ENCODE measurements at regions not wholly inside any gene's neighbourhood (a gene's known extent, or its start where the extent isn't known, plus 50 kb on each side); places are given as distances from the start of the nearest gene placed in this dataset.

DNA sequence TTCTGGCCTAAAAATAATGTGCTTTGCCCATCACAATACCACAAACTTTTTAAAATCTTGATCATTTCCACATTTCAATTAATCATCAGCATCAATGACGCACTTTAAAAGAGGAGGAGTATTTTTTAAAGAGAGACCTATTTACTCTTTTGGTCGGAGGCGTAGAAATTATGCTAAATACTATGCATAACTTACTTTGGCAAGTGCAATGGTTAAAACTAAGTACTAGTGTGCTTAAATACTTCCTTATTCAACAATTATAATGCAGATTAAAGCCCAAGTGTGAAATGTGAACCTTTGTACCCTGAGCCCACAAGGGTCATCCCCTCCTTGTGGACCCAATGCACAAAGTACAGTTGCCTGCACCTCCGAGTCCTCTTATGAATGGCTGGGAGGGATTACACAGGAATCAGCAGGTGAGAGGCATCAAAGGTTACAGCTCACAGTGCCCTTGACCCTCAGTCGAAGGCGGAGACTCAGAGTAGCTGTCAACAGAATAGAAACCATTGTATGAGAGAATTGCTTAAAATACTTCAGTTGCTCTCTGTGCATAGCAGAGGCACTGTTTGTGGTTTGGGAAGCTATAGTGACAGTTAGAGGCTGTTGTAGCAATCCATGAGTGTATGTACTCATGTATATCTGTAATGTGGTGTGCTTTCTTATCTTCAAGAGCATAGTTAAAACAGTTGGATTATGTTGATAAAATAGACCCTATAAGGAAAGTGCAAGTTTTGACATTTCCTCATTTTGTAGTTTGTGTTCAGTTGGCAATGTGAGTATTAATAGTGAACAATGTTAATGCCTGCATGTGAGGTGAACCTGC is 151.7 kb upstream of the ITGA4 start:
- intact Hi-C loops (cut with DNase I; ENCODE audit: low total_unique reads), result no loop called here
- Histone ChIP-seq H3K4me3 (no peak overlapping the region), H3K9me3 (no peaks in the 10 kb centered on the region), H3K36me3 (no peaks in the 10 kb centered on the region), H3K27me3 (no peaks in the 10 kb centered on the region), H3K27ac (no peak overlapping the region), H3K4me1 (no peaks in the 10 kb centered on the region)
- DNase-seq, result no peak
- TF ChIP-seq CTCF (IDR thresholded peaks at IDR 0.05), result no peak

DNA sequence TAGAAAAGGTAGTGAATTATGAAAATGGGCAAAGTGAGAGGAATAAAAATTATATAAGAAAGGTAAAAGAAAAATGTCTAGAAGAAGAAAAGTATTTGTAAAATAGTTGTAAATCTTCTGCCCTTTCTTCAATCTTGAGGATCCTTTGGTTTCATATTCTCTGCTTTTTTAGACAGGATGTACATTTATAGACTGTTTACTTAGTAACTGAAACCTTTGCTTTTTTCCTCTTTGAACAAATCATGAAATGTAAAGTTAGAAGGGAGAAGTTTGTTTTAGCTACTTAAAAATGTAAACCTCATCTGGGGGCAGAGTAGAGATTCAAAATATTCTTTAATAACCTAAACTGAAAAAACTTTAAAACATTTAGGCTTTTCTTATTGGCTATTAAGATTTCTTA is 150.4 kb upstream of the ITGA4 start:
- intact Hi-C loops (cut with DNase I; ENCODE audit: low total_unique reads), result no loop called here
- no peak overlapping the region for H3K27ac ChIP-seq

DNA sequence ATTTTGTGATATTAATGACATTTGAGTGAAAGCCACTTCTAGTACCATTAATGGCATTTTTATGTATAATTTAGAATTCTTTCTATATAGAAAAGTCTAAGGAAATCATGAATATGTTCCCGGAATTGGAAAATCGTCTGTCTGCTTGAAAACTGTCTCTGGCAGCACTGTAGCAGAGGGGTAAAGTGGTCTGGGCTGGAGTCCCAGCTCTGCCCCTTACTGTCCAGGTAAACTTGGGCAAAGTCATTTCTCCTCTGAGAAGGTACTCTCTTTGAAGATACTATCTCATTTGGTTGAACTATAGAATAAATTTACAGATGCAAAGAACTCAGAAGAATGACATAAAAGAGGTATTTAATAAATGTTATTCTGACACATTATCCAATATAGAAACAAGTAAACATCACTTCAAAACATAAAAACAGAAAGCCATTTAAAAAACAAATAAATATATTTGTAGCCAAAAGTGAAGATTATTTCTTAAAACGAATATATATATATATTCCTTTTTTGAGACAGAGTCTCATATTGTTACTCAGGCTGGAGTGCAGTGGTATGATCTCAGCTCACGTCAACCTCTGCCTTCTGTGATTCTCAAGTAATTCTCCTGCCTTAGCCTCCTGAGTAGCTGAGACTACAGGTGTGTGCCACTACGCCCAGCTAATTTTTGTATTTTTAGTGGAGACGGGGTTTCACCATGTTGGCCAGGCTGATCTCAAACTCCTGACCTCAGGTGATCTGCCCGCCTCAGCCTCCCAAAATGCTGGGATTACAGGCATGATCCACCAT is 149.8 kb upstream of the ITGA4 start:
- H3K36me3 ChIP-seq, result no peaks in the 10 kb centered on the region
- TF ChIP-seq CTCF (IDR thresholded peaks at IDR 0.05), result no peak
- no peak for DNase-seq
- H3K9me3 ChIP-seq, result no peaks in the 10 kb centered on the region
- intact Hi-C loops (cut with DNase I; ENCODE audit: low total_unique reads), result no loop called here
- no peaks in the 10 kb centered on the region for H3K27me3 ChIP-seq
- H3K4me3 ChIP-seq, result no peak overlapping the region
- H3K27ac ChIP-seq, result no peak overlapping the region
- no peaks in the 10 kb centered on the region for H3K4me1 ChIP-seq

More for the DNA sequence above, 150.4 kb upstream of the ITGA4 start:
- no peak for DNase-seq
- no peaks in the 10 kb centered on the region for H3K4me1 ChIP-seq
- no peak for TF ChIP-seq CTCF (IDR thresholded peaks at IDR 0.05)
- no peaks in the 10 kb centered on the region for H3K27me3 ChIP-seq
- no peaks in the 10 kb centered on the region for H3K9me3 ChIP-seq
- no peaks in the 10 kb centered on the region for H3K36me3 ChIP-seq
- no peak overlapping the region for H3K4me3 ChIP-seq

DNA sequence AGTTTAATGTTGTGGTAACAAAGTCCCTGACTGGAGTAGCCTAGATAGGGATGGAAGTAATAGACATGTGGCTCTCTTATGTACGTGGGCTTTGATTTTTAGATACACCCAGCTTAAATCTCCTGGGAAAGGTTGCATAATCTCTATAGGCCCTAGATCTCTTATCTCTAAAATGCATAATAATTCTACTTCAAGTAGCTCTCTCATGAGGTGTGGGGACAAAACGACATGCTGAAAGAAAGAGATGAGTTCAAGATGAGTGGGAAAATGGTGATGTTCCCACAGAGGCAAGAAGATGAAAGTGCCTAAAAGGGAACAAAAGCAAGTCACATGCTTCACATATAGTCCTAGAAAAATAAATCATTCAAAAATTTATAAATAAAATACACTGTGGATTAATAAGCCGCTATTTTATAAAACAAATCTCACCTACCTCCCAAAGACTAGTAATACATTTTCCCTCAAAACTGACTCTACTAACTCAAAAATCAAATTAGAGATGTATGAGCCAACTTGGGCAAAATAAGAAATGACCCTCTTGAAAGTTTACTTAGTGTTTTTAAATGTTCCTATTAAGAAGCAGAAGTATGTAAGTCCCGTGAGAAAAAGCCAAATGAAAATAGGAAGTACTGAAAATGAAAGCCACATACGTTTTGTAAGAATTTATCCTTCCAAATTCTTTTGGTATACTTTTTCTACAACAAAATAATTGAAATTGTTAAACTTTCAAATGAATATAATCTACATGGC is 148.2 kb upstream of the ITGA4 start:
- H3K4me3 ChIP-seq, result no peak overlapping the region
- H3K27ac ChIP-seq, result no peak overlapping the region
- H3K27me3 ChIP-seq, result no peaks in the 10 kb centered on the region
- no peaks in the 10 kb centered on the region for H3K9me3 ChIP-seq
- no peak for TF ChIP-seq CTCF (IDR thresholded peaks at IDR 0.05)
- DNase-seq, result no peak
- intact Hi-C loops (cut with DNase I; ENCODE audit: low total_unique reads), result no loop called here
- no peaks in the 10 kb centered on the region for H3K4me1 ChIP-seq
- no peaks in the 10 kb centered on the region for H3K36me3 ChIP-seq

DNA sequence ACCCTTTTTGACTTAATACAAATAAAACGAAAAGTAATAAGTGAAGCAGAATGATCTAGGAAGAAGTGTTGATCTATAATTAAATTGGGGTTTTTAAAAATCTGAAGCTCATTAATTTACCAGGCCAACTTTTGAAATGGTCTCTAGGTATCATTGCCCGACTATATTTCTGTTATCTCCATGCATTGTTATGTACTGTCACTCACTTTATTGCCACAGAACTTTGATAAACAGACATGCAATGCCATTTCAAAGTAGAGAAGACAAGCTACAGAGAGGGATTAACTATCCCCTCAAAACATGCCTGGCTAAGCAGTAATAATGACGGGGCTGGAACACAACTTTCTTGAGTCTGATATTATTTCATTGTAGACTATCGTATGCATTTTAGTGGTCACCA is 147.6 kb upstream of the ITGA4 start:
- no peak overlapping the region for H3K27ac ChIP-seq
- no peak for TF ChIP-seq CTCF (IDR thresholded peaks at IDR 0.05)
- H3K27me3 ChIP-seq, result no peaks in the 10 kb centered on the region
- DNase-seq, result no peak
- no peaks in the 10 kb centered on the region for H3K36me3 ChIP-seq
- no peak overlapping the region for H3K4me3 ChIP-seq
- no peaks in the 10 kb centered on the region for H3K9me3 ChIP-seq
- no peaks in the 10 kb centered on the region for H3K4me1 ChIP-seq
- intact Hi-C loops (cut with DNase I; ENCODE audit: low total_unique reads), result no loop called here

All from tibial artery (tissue), 4 donors.